Glutamatergic neuron (in vitro differentiated cells): ENCODE measurements at regions not wholly inside any gene's neighbourhood (a gene's known extent, or its start where the extent isn't known, plus 50 kb on each side); places are given as distances from the start of the nearest gene placed in this dataset.
"Not testable (repeated sequence)": the region's sequence is repeated elsewhere in the genome, so short reads cannot be mapped to it uniquely, and the experiment has no call there.

ENCODE experiments used
- DNase-seq: peaks from one replicate; pipeline ENCODE4 v3.0.0; 2022
- H3K27ac Mint-ChIP-seq: one replicate; pipeline ENCODE4 v1.8.0; 2020; ENCODE audit warnings: mild to moderate bottlenecking, mixed read lengths, inconsistent platforms; ENCODE audit not compliant: unreplicated experiment
- H3K27me3 Mint-ChIP-seq: one replicate; pipeline ENCODE4 v1.8.0; 2020; ENCODE audit warnings: mild to moderate bottlenecking, moderate library complexity, mixed read lengths, inconsistent platforms; ENCODE audit not compliant: unreplicated experiment
- H3K36me3 Mint-ChIP-seq: one replicate; pipeline ENCODE4 v1.8.0; 2020; ENCODE audit warnings: mild to moderate bottlenecking, mixed read lengths, inconsistent platforms; ENCODE audit not compliant: unreplicated experiment
- H3K4me1 Mint-ChIP-seq: one replicate; pipeline ENCODE4 v1.8.0; 2020; ENCODE audit warnings: mild to moderate bottlenecking, low read depth, mixed read lengths, inconsistent platforms; ENCODE audit not compliant: unreplicated experiment
- H3K4me3 Mint-ChIP-seq: one replicate; pipeline ENCODE4 v1.8.0; 2020; ENCODE audit warnings: mild to moderate bottlenecking, mixed read lengths, inconsistent platforms; ENCODE audit not compliant: unreplicated experiment
- H3K9me3 Mint-ChIP-seq: one replicate; pipeline ENCODE4 v1.8.0; 2020; ENCODE audit warnings: mild to moderate bottlenecking, moderate library complexity, mixed read lengths, inconsistent platforms; ENCODE audit not compliant: unreplicated experiment
- TF ChIP-seq, protein P1 (sequence below): fragments of 200-600 bp; sonication (generic); IDR thresholded peaks from one replicate; pipeline ENCODE4 v1.5.0; 2021; ENCODE audit not compliant: partially characterized antibody, unreplicated experiment

DNA sequence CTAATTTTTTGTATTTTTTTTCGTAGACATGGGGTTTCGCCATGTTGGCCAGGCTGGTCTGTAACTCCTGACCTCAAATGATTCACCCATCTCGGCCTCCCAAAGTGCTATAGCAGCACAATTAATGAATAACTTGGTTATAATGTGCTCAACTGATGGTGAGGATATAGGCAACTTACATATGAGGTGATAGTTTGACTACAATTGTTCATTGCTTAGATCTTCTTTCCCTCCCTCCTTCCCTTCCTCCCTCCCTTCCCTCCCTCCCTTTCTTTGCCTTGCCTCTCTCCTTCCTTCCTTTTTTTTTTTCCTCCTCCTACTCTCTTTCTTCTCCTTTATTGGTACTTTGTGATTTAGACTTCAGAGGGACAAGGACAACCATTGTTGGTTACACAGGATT lies 151.2 kb downstream of the RNF144B start:
- no peaks in the 10 kb centered on the region for H3K4me1 Mint-ChIP-seq
- H3K9me3 Mint-ChIP-seq, result peaks cover 3% of the 10 kb centered on the region

DNA sequence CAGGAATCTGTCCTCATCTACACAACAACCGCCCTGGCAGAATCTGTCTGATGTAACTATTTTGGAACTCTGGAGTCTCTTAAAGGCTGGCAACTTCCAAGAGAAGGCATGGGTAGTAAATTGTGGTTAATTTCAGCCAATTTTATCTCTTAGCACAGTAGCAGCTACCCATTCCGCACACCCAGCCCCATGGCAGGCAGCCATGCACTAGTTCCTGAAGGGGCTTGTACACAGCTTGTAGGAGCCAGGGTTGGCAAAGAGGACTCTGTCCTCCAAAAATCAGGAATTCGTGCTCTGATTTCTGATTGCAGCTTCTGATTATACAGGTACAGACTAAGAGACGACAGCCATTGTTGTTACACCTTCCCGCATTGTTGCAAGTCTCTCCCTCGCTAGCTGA lies 155.9 kb downstream of the RNF144B start:
- peaks cover 3% of the 10 kb centered on the region for H3K27me3 Mint-ChIP-seq
- peaks cover 5% of the 10 kb centered on the region for H3K9me3 Mint-ChIP-seq
- no peak for DNase-seq
- no peak overlapping the region for H3K4me3 Mint-ChIP-seq
- H3K27ac Mint-ChIP-seq, result no peak overlapping the region
- H3K36me3 Mint-ChIP-seq, result peaks cover 12% of the 10 kb centered on the region
- no peaks in the 10 kb centered on the region for H3K4me1 Mint-ChIP-seq
- TF ChIP-seq, protein P1, sequence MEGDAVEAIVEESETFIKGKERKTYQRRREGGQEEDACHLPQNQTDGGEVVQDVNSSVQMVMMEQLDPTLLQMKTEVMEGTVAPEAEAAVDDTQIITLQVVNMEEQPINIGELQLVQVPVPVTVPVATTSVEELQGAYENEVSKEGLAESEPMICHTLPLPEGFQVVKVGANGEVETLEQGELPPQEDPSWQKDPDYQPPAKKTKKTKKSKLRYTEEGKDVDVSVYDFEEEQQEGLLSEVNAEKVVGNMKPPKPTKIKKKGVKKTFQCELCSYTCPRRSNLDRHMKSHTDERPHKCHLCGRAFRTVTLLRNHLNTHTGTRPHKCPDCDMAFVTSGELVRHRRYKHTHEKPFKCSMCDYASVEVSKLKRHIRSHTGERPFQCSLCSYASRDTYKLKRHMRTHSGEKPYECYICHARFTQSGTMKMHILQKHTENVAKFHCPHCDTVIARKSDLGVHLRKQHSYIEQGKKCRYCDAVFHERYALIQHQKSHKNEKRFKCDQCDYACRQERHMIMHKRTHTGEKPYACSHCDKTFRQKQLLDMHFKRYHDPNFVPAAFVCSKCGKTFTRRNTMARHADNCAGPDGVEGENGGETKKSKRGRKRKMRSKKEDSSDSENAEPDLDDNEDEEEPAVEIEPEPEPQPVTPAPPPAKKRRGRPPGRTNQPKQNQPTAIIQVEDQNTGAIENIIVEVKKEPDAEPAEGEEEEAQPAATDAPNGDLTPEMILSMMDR, result no peak

More for the DNA sequence above, 151.2 kb downstream of the RNF144B start:
- Mint-ChIP-seq H3K27me3 (peaks cover under 1% of the 10 kb centered on the region), H3K27ac (no peak overlapping the region), H3K4me3 (no peak overlapping the region), H3K36me3 (peaks cover 3% of the 10 kb centered on the region)
- TF ChIP-seq, protein P1, result no peak
- no peak for DNase-seq

DNA sequence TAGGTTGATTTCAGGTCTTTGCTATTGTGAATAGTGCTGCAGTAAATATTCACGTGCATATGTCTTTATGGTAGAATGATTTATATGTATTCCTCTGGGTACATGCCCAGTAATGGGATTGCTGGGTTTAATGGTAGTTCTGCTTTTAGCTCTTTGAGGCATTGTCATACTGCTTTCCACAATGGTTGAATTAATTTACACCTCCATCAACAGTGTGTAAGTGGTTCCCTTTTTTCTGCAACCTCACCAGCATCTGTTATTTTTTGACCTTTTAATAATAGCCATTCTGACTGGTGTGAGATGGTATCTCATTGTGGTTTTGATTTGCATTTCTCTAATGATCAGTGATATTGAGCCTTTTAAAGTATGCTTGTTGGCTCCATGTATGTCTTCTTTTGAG lies 158.0 kb downstream of the RNF144B start:
- not testable (repeated sequence) for DNase-seq, H3K27ac Mint-ChIP-seq, H3K4me3 Mint-ChIP-seq, H3K27me3 Mint-ChIP-seq, H3K9me3 Mint-ChIP-seq, H3K4me1 Mint-ChIP-seq
- peaks cover 12% of the 10 kb centered on the region for H3K36me3 Mint-ChIP-seq

DNA sequence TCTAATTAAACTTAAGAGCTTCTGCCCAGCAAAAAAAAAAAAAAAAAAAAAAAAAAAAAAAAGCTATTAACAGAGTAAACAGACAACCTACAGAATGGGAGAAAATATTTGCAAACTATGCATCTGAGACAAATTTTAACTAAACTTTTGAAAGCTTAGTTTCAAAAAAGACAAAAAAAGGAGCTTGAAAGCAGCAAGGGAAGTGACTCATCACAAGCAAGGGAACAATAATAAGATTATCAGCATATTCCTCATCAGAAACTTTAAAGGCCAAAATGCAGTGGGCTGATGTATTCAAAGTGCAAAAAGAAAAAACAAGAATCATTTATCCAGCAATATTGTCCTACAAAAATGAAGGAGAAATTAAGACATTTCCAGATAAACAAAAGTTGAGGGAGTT lies 158.6 kb downstream of the RNF144B start:
- peaks cover 5% of the 10 kb centered on the region for H3K9me3 Mint-ChIP-seq

DNA sequence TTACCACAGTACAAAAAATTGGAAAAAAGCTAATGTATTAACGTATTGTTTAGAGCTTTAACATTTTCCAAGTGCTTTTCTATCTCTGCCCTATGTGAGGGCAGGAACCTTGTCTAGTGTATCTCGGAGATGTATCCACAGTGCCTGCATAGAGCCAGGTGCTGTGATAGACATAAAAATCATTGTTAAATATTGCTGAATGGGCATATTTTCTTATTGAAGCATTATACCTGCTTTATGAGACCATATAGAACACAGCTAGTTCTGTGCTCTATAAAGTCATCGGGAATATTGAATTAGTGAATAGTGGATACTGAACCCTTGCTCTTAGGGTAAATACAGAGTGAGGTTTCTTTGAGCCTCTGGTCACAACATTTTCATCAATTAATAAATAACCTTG lies 163.0 kb downstream of the RNF144B start:
- DNase-seq, result no peak
- no peaks in the 10 kb centered on the region for H3K36me3 Mint-ChIP-seq
- H3K9me3 Mint-ChIP-seq, result peaks cover 2% of the 10 kb centered on the region
- H3K27ac Mint-ChIP-seq, result no peak overlapping the region
- H3K4me1 Mint-ChIP-seq, result no peaks in the 10 kb centered on the region
- TF ChIP-seq, protein P1, result no peak
- no peaks in the 10 kb centered on the region for H3K27me3 Mint-ChIP-seq
- no peak overlapping the region for H3K4me3 Mint-ChIP-seq

More for the DNA sequence above, 158.6 kb downstream of the RNF144B start:
- Mint-ChIP-seq H3K36me3 (peaks cover 12% of the 10 kb centered on the region), H3K4me3 (no peak overlapping the region), H3K27me3 (peaks cover 3% of the 10 kb centered on the region), H3K27ac (no peak overlapping the region), H3K4me1 (no peaks in the 10 kb centered on the region)
- TF ChIP-seq, protein P1, result no peak
- DNase-seq, result no peak

DNA sequence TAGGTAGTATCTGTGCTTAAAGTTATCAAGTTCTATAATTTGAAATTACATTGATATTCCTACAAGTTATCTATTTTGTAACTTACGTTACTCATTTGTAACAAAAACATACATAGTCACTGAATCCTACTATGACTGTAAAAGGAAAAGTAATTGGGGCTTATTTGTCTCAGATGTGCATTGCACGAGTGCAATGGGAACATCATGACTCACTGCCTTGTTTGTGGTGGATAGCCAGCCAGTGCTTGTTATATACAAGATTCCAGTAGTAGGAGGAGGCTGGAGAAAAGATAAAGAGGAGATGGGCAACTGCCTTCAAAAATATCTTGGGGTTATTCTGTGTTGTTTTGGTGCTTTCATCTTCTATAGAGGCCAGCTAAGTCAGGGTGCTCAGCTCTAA lies 164.1 kb downstream of the RNF144B start:
- Mint-ChIP-seq H3K4me3 (no peak overlapping the region), H3K4me1 (no peaks in the 10 kb centered on the region), H3K27me3 (no peaks in the 10 kb centered on the region), H3K9me3 (peaks cover 2% of the 10 kb centered on the region), H3K27ac (no peak overlapping the region), H3K36me3 (no peaks in the 10 kb centered on the region)
- DNase-seq, result no peak
- TF ChIP-seq, protein P1, result no peak
